Trophoblast cell (in vitro differentiated cells and primary cell): ENCODE measurements at regions not wholly inside any gene's neighbourhood (a gene's known extent, or its start where the extent isn't known, plus 50 kb on each side); places are given as distances from the start of the nearest gene placed in this dataset.
"Not testable (repeated sequence)": the region's sequence is repeated elsewhere in the genome, so short reads cannot be mapped to it uniquely, and the experiment has no call there.

Experiments
- DNase-seq, 2 donors: peaks; one replicate each; pipeline ENCODE4 v3.0.0-alpha.2; 2016
- H2AFZ ChIP-seq: 2 replicates; pipeline ENCODE4 v1.6.1; 2013; ENCODE audit warnings: low read length, moderate library complexity, mild to moderate bottlenecking; ENCODE audit not compliant: insufficient read depth, poor library complexity
- H2AK5ac ChIP-seq: 2 replicates; pipeline ENCODE4 v1.6.1; 2013; ENCODE audit warnings: mild to moderate bottlenecking, low read length
- H2BK120ac ChIP-seq: 2 replicates; pipeline ENCODE4 v1.6.1; 2013; ENCODE audit warnings: low read length, mild to moderate bottlenecking, moderate library complexity; ENCODE audit not compliant: insufficient read depth, poor library complexity
- H2BK12ac ChIP-seq: 2 replicates; pipeline ENCODE4 v1.6.1; 2013; ENCODE audit warnings: mild to moderate bottlenecking, low read length, moderate library complexity
- H2BK5ac ChIP-seq: 2 replicates; pipeline ENCODE4 v1.6.1; 2013; ENCODE audit warnings: low read length, low read depth, moderate library complexity, mild to moderate bottlenecking; ENCODE audit not compliant: poor library complexity
- H3K14ac ChIP-seq: 2 replicates; pipeline ENCODE4 v1.6.1; 2013; ENCODE audit warnings: mild to moderate bottlenecking, low read length
- H3K18ac ChIP-seq: 2 replicates; pipeline ENCODE4 v1.6.1; 2013; ENCODE audit warnings: mild to moderate bottlenecking, low read length
- H3K23ac ChIP-seq: 2 replicates; pipeline ENCODE4 v1.6.1; 2013; ENCODE audit warnings: low read length
- H3K27ac ChIP-seq: 2 replicates; pipeline ENCODE4 v1.5.1; 2013; ENCODE audit warnings: low read depth, mild to moderate bottlenecking, inconsistent platforms, low read length, moderate library complexity
- H3K27me3 ChIP-seq: 2 replicates; pipeline ENCODE4 v1.6.1; 2013; ENCODE audit warnings: inconsistent platforms, mild to moderate bottlenecking, low read length, moderate library complexity; ENCODE audit not compliant: insufficient read depth
- H3K36me3 ChIP-seq, 2 experiments: 1 replicate in 1 of 2; 2 replicates in 1 of 2; pipeline ENCODE4 v1.6.1; 2013; ENCODE audit warnings: low read length in 2 of 2, mild to moderate bottlenecking in 2 of 2, moderate library complexity in 1 of 2; ENCODE audit not compliant: insufficient read depth in 2 of 2, control insufficient read depth in 1 of 2
- H3K4ac ChIP-seq: 2 replicates; pipeline ENCODE4 v1.6.1; 2013; ENCODE audit warnings: low read depth, mild to moderate bottlenecking, low read length, moderate library complexity
- H3K4me1 ChIP-seq, 2 experiments: 1 replicate in 1 of 2; 2 replicates in 1 of 2; pipeline ENCODE4 v1.6.1; 2013; ENCODE audit warnings: low read length in 2 of 2, mild to moderate bottlenecking in 2 of 2, moderate library complexity in 1 of 2; ENCODE audit not compliant: insufficient read depth in 2 of 2, control insufficient read depth in 1 of 2
- H3K4me2 ChIP-seq: 2 replicates; pipeline ENCODE4 v1.6.1; 2013; ENCODE audit warnings: inconsistent platforms, mild to moderate bottlenecking, low read length, moderate library complexity
- H3K4me3 ChIP-seq: 2 replicates; pipeline ENCODE4 v1.5.1; 2013; ENCODE audit warnings: mild to moderate bottlenecking, low read depth, low read length, inconsistent platforms
- H3K79me1 ChIP-seq: one replicate; pipeline ENCODE4 v1.6.1; 2013; ENCODE audit warnings: low read length
- H3K79me2 ChIP-seq: 2 replicates; pipeline ENCODE4 v1.6.1; 2013; ENCODE audit warnings: low read length, mild to moderate bottlenecking; ENCODE audit not compliant: control insufficient read depth, insufficient read depth, poor library complexity
- H3K9ac ChIP-seq: 2 replicates; pipeline ENCODE4 v1.6.1; 2013; ENCODE audit warnings: mild to moderate bottlenecking, low read length
- H3K9me3 ChIP-seq: 2 replicates; pipeline ENCODE4 v1.6.1; 2013; ENCODE audit warnings: low read depth, mild to moderate bottlenecking, control low read depth, inconsistent platforms, low read length; ENCODE audit not compliant: insufficient read depth
- H4K12ac ChIP-seq: 2 replicates; pipeline ENCODE4 v1.6.1; 2013; ENCODE audit warnings: low read depth, mild to moderate bottlenecking, low read length, moderate library complexity
- H4K8ac ChIP-seq: 2 replicates; pipeline ENCODE4 v1.6.1; 2013; ENCODE audit warnings: low read depth, mild to moderate bottlenecking, low read length, moderate library complexity
- H4K91ac ChIP-seq: one replicate; pipeline ENCODE4 v1.6.1; 2013; ENCODE audit warnings: low read depth, mild to moderate bottlenecking, low read length, moderate library complexity
- WGBS: extraction: QIAGEN DNeasy Blood & Tissue Kit; methylation state at CpG from one replicate; pipeline ENCODE4 v1.1.7; 2013; ENCODE audit warnings: missing lambda C conversion rate; ENCODE audit not compliant: insufficient read length, insufficient coverage; ENCODE audit errors: extremely low coverage; 5-methylcytosine and 5-hydroxymethylcytosine counted together

DNA sequence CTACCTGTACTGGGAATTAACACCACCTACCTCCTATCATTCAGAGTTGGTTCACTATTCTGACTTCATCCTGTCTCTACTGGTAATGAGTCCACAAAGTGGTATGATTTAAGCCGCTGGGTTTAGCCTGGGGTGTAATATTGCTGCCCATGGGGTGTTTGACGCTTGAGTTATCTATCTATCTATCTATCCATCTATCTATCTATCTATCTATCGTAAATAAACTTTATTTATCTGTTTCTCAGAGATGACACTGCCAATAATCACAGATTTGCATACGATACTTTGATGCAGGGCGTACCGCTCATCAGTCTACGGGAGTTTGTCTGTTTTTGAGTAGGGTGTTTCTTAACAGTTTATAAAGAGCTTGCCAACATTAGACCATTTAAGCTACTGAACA lies 73.6 kb upstream of the ZNF184 start:
- no peaks in the 10 kb centered on the region for H3K36me3 ChIP-seq
- no peaks in the 10 kb centered on the region for H3K79me2 ChIP-seq
- H3K4me1 ChIP-seq: no peaks in the 10 kb centered on the region
- no peak for DNase-seq
- H4K12ac ChIP-seq: no peak overlapping the region
- no peak overlapping the region for H3K4me2 ChIP-seq
- H2BK120ac ChIP-seq: no peak overlapping the region
- H3K23ac ChIP-seq: no peak overlapping the region
- WGBS: no CpG with 5 or more reads among the region's 7 CpGs
- H4K91ac ChIP-seq: no peak overlapping the region
- H3K14ac ChIP-seq: no peak overlapping the region
- no peak overlapping the region for H3K4ac ChIP-seq
- H3K27me3 ChIP-seq: no peaks in the 10 kb centered on the region
- no peak overlapping the region for H4K8ac ChIP-seq
- H3K27ac ChIP-seq: no peak overlapping the region
- H3K79me1 ChIP-seq: peaks cover 5% of the 10 kb centered on the region
- no peak overlapping the region for H2AK5ac ChIP-seq
- no peak overlapping the region for H3K4me3 ChIP-seq
- H3K9ac ChIP-seq: no peak overlapping the region
- H2BK5ac ChIP-seq: no peak overlapping the region
- no peak overlapping the region for H2AFZ ChIP-seq
- H3K9me3 ChIP-seq: no peaks in the 10 kb centered on the region
- no peak overlapping the region for H3K18ac ChIP-seq
- H2BK12ac ChIP-seq: no peak overlapping the region

DNA sequence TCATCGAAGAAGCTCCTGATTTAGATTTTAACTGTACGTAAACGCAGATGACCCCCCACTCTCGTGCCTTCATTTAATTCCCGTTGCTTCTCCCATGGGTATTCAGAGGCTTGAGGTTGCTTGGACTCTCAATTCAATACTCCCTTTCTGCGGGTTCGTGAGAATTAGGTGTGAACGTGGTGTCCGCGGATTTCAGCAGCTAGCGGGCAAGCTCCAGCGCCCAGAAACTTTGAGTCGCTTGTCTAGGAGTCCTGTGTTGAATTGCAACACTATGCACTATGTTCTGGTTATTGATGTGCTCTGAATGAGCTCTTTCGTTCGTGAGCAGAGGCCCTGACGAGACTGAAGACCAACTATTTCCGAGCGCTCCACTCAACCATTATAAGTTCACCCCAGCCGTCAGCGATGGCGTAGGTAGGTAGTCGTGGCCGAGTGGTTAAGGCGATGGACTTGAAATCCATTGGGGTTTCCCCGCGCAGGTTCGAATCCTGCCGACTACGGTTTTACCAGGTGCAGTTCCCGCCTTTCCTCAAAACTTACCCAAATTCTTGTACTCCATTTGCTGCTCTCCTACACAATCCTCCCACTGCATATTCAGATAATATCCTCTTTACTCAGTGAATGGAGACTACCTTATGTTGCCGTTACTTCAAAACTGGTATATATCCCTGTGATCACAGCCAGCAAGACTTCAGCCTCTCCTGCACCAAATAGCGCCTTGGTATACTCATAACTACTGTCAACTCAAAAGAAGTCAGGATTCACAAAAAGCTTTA lies 72.6 kb upstream of the ZNF184 start:
- WGBS: no CpG with 5 or more reads among the region's 32 CpGs
- H3K27ac ChIP-seq: no peak overlapping the region
- H3K79me1 ChIP-seq: peaks cover 5% of the 10 kb centered on the region

DNA sequence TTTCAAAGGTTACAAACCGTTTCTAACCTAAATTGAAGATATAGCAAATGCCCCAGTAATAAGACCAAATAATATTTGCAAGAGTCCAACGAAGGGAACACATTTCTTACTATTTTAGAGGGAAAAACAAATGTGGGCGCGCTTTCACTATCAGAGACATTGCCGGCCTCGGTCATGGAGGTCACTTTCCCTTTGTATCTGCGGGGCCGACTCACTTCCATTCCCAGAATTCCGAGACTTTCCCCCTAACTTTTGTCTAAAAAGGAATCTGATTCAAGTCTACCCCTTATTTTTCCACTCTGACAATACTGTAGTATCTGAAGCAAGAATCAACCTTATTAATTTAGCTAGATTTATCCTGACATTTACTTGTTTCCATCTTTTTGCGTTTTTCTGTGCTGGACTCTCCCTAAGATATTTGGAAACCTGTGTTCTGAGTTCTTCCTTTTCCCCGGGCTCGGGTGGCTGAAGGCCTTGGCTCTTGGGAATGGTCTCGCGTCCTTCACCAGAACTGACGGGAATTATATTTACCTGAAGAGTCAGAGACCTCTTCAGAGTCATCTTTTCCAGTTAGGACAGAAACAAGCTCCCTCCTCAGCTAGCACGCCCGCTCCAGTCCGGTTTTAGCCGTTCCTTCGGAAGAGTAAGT lies 71.8 kb upstream of the ZNF184 start:
- Histone ChIP-seq H3K4me2 (peak overlapping the region; percentile 69), H3K14ac (no peak overlapping the region), H3K27me3 (no peaks in the 10 kb centered on the region), H4K91ac (no peak overlapping the region), H3K79me2 (no peaks in the 10 kb centered on the region), H4K12ac (no peak overlapping the region), H2BK120ac (no peak overlapping the region), H2AFZ (peak overlapping the region; percentile 95), H3K9me3 (no peaks in the 10 kb centered on the region), H2BK12ac (no peak overlapping the region), H3K4me1 (no peaks in the 10 kb centered on the region), H2AK5ac (no peak overlapping the region), H3K4ac (no peak overlapping the region), H4K8ac (peak overlapping the region; percentile 16), H3K9ac (peak overlapping the region; percentile 6), H3K79me1 (peaks cover 5% of the 10 kb centered on the region), H3K27ac (no peak overlapping the region), H2BK5ac (no peak overlapping the region), H3K18ac (no peak overlapping the region), H3K23ac (no peak overlapping the region), H3K4me3 (peak overlapping the region; percentile 62), H3K36me3 (no peaks in the 10 kb centered on the region)
- DNase-seq: peak in 1 of 2 donors; percentile 10
- WGBS: no CpG with 5 or more reads among the region's 20 CpGs

More for the DNA sequence above, 72.6 kb upstream of the ZNF184 start:
- no peak overlapping the region for H2BK5ac ChIP-seq
- no peaks in the 10 kb centered on the region for H3K9me3 ChIP-seq
- H3K36me3 ChIP-seq: no peaks in the 10 kb centered on the region
- no peak overlapping the region for H3K18ac ChIP-seq
- H4K12ac ChIP-seq: no peak overlapping the region
- H2BK120ac ChIP-seq: no peak overlapping the region
- H4K91ac ChIP-seq: no peak overlapping the region
- H3K4me1 ChIP-seq: no peaks in the 10 kb centered on the region
- H2AK5ac ChIP-seq: no peak overlapping the region
- H3K9ac ChIP-seq: peak overlapping the region; percentile 6
- no peak overlapping the region for H3K23ac ChIP-seq
- no peak overlapping the region for H3K4ac ChIP-seq
- no peak overlapping the region for H2BK12ac ChIP-seq
- H3K4me2 ChIP-seq: peak overlapping the region; percentile 69
- H3K27me3 ChIP-seq: no peaks in the 10 kb centered on the region
- peak overlapping the region; percentile 62 for H3K4me3 ChIP-seq
- H4K8ac ChIP-seq: peak overlapping the region; percentile 16
- DNase-seq: peak in 1 of 2 donors; percentile 63
- no peak overlapping the region for H3K14ac ChIP-seq
- no peaks in the 10 kb centered on the region for H3K79me2 ChIP-seq
- peak overlapping the region; percentile 95 for H2AFZ ChIP-seq

DNA sequence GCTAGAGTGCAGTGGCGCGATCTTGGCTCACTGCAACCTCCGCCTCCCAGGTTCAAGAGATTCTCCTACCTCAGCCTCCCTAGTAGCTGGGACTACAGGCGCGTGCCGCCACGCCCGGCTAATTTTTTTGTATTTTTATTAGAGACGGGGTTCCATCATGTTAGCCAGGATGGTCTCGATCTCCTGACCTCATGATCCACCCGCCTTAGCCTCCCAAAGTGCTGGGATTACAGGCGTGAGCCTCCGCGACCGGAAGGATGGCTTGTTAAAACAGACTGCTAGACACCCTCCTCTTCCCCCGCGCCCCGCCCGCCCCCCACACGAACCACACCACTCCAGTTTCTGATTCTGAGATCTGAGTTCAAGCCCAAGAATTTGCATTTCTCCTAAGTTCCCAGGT lies 71.2 kb upstream of the ZNF184 start:
- H2BK120ac ChIP-seq, H3K27ac ChIP-seq, H3K27me3 ChIP-seq, H3K9me3 ChIP-seq, H3K18ac ChIP-seq, H3K4me1 ChIP-seq, H3K23ac ChIP-seq, H3K36me3 ChIP-seq, H3K14ac ChIP-seq, H3K4me3 ChIP-seq, H3K79me2 ChIP-seq, H4K91ac ChIP-seq, H3K9ac ChIP-seq, H2AFZ ChIP-seq, H2BK12ac ChIP-seq, H3K79me1 ChIP-seq, H2AK5ac ChIP-seq, H2BK5ac ChIP-seq, H4K12ac ChIP-seq, H4K8ac ChIP-seq, H3K4ac ChIP-seq, DNase-seq: not testable (repeated sequence)
- WGBS: no CpG with 5 or more reads among the region's 20 CpGs
- peak overlapping the region; percentile 69 for H3K4me2 ChIP-seq
